ENCODE measurements at regions not wholly inside any gene's neighbourhood (a gene's known extent, or its start where the extent isn't known, plus 50 kb on each side); places are given as distances from the start of the nearest gene placed in this dataset.

DNA sequence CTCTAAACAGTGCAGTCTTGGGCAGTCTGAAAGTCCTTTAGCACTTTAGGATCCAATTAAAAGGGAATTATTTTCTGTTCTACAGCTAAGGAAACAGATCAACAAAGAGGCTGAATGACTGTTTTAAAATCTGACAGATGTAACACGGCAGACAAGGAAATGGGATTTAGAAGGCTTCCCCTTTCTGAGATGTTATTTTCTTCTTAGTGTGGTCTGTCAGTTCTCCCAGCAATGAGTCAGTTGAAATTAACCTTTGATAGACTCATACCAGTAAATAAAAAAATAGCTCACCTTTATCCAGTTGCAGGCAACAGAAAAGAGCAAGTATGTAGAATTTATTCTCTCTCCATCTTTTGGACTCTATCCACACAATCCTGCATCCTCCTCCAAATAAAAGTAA is 98.1 kb downstream of the NEDD1 start:
- H3K27me3 ChIP-seq (ENCODE audit: control insufficient read depth, insufficient read depth, low read length): no peaks in the 10 kb centered on the region
- no peak overlapping the region for H3K4me3 ChIP-seq (ENCODE audit: low read depth, low read length)
- no peaks in the 10 kb centered on the region for H3K9me3 ChIP-seq (ENCODE audit: control insufficient read depth, insufficient read depth, low read length)
- no peak overlapping the region for H3K27ac ChIP-seq (ENCODE audit: low read depth, low read length)
- H3K4me1 ChIP-seq (ENCODE audit: control insufficient read depth, insufficient read depth, low read length): no peaks in the 10 kb centered on the region
- DNase-seq (ENCODE audit: low read depth in 4 of 6, low spot score in 6 of 6): no peak
- WGBS (ENCODE audit: insufficient coverage): no CpG with 5 or more reads among the region's 1 CpG
- H3K36me3 ChIP-seq (ENCODE audit: control insufficient read depth, insufficient read depth, low read length): no peaks in the 10 kb centered on the region

DNA sequence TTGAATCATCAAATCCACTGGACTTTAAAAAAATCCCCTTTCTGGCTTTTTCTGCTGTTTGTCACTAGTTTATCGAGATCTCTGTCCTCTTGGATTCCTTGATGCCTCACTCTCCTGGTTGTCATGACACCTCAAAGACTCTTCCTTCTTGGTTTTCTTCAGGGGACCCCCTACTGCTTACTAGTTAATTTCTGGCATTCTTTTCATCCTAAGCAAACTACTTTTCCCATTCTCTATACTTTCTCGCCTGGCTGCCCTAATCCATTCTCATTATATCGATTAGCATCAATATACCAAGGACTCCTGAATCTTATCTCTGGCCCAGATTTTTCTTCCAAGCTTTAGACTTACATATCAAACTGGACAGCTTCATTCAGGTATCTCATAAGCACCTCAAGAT is 98.6 kb downstream of the NEDD1 start:
- H3K4me3 ChIP-seq (ENCODE audit: low read depth, low read length): no peak overlapping the region
- H3K36me3 ChIP-seq (ENCODE audit: control insufficient read depth, insufficient read depth, low read length): no peaks in the 10 kb centered on the region
- no peaks in the 10 kb centered on the region for H3K4me1 ChIP-seq (ENCODE audit: control insufficient read depth, insufficient read depth, low read length)
- no peak overlapping the region for H3K27ac ChIP-seq (ENCODE audit: low read depth, low read length)
- WGBS (ENCODE audit: insufficient coverage): 75% methylated on average over 3 of the region's 3 CpGs
- no peaks in the 10 kb centered on the region for H3K9me3 ChIP-seq (ENCODE audit: control insufficient read depth, insufficient read depth, low read length)
- no peak for DNase-seq (ENCODE audit: low read depth in 4 of 6, low spot score in 6 of 6)
- no peaks in the 10 kb centered on the region for H3K27me3 ChIP-seq (ENCODE audit: control insufficient read depth, insufficient read depth, low read length)

DNA sequence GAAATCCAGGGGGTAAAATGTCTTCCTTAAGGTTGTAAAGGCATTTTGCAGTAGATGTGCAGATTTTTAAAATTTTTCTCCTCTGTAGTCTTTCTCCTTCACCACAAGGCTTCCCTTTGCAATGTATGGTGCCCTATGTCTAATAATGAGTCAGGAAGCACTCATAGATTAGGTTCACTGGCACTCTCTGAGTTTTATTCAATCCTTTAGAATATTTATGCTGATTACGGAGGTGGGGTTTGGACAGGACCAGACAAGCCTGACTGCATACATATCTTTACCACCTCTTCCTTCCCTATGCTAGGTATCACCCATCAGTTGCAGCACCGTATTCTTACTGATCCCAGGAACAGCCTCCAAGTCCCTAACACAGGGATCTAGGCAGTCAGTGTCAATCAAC is 99.5 kb downstream of the NEDD1 start:
- Histone ChIP-seq H3K4me1 (ENCODE audit: control insufficient read depth, insufficient read depth, low read length) (no peaks in the 10 kb centered on the region), H3K36me3 (ENCODE audit: control insufficient read depth, insufficient read depth, low read length) (no peaks in the 10 kb centered on the region), H3K27me3 (ENCODE audit: control insufficient read depth, insufficient read depth, low read length) (no peaks in the 10 kb centered on the region), H3K27ac (ENCODE audit: low read depth, low read length) (no peak overlapping the region), H3K4me3 (ENCODE audit: low read depth, low read length) (no peak overlapping the region), H3K9me3 (ENCODE audit: control insufficient read depth, insufficient read depth, low read length) (no peaks in the 10 kb centered on the region)
- no peak for DNase-seq (ENCODE audit: low read depth in 4 of 6, low spot score in 6 of 6)
- 100% methylated on average over 1 of the region's 2 CpGs for WGBS (ENCODE audit: insufficient coverage)

DNA sequence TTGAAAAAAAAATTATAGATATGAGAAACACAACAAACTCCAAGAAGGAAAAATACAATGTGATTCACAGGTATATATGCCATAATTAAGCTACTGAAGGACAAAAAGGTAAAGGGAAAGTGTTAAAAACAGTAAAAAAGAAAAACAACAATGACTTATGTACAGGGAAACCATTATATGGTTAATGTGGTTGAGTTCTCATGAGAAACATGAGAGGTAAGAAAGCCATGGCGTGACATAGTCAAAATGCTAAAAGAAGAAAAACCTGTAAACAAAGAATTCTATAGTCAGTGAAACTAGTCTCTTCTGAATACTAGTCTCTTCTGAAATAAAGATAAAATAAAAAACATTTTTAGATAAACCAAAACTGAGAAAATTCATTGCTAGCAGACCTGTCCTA is 109.1 kb downstream of the NEDD1 start:
- no peak overlapping the region for H3K4me3 ChIP-seq (ENCODE audit: low read depth, low read length)
- no CpG with 5 or more reads among the region's 1 CpG for WGBS (ENCODE audit: insufficient coverage)
- no peaks in the 10 kb centered on the region for H3K36me3 ChIP-seq (ENCODE audit: control insufficient read depth, insufficient read depth, low read length)
- no peak for DNase-seq (ENCODE audit: low read depth in 4 of 6, low spot score in 6 of 6)
- no peaks in the 10 kb centered on the region for H3K27me3 ChIP-seq (ENCODE audit: control insufficient read depth, insufficient read depth, low read length)
- H3K9me3 ChIP-seq (ENCODE audit: control insufficient read depth, insufficient read depth, low read length): peaks cover 1% of the 10 kb centered on the region
- no peaks in the 10 kb centered on the region for H3K4me1 ChIP-seq (ENCODE audit: control insufficient read depth, insufficient read depth, low read length)
- H3K27ac ChIP-seq (ENCODE audit: low read depth, low read length): no peak overlapping the region

DNA sequence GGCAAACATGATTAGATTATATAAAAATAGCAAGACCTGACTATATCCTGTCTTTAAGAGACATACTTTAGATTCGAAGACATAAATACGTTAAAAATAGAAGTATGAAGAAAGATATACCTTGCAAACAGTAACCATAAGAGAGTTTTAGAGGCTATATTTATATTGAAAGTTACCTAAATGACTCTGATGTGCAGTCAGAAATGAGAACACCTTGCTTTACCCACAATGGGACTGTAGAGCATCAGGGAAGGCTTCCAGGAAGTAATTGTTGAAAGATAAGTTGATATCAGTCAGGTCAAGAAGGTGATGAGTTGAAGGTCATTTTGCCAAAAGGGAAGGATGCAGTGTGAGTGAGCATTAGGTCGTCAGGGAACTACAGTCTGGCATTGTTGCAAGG is 110.2 kb downstream of the NEDD1 start:
- DNase-seq (ENCODE audit: low read depth in 4 of 6, low spot score in 6 of 6): no peak
- H3K27ac ChIP-seq (ENCODE audit: low read depth, low read length): no peak overlapping the region
- no peaks in the 10 kb centered on the region for H3K27me3 ChIP-seq (ENCODE audit: control insufficient read depth, insufficient read depth, low read length)
- no peaks in the 10 kb centered on the region for H3K4me1 ChIP-seq (ENCODE audit: control insufficient read depth, insufficient read depth, low read length)
- H3K9me3 ChIP-seq (ENCODE audit: control insufficient read depth, insufficient read depth, low read length): peaks cover 1% of the 10 kb centered on the region
- 73% methylated on average over 1 of the region's 3 CpGs for WGBS (ENCODE audit: insufficient coverage)
- no peak overlapping the region for H3K4me3 ChIP-seq (ENCODE audit: low read depth, low read length)
- H3K36me3 ChIP-seq (ENCODE audit: control insufficient read depth, insufficient read depth, low read length): no peaks in the 10 kb centered on the region

DNA sequence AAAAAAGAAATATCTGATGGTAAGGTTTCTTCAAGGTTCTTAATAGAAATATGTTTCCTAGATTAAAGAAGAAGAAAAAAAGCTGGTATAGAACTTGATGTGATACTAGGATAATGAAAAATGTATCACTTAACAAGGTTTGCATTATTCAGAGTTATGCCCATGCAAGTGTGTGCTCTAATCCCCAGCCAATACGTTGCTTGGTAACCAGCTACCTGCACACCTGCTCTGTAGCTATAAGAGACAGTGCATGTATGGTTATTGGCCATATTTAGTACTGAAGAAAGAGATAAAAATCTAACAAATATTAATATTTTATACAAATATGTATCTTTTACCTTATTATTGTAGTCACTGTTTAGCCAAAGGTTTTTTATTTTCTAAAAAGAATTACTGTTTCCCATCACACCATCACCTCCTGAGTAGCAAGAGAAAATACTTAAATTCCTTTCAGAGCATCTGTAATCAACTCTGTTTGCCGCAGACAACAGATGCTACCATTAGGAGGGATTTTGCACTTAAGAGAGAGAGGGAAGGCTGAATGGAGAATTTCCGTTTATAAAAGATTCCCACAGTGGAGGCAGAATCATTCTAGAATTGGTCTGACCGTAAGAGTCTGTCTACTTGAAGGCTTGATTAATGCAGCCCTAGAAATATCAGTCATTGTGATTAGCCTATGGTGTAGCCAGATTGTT is 115.6 kb downstream of the NEDD1 start:
- Histone ChIP-seq H3K36me3 (ENCODE audit: control insufficient read depth, insufficient read depth, low read length) (no peaks in the 10 kb centered on the region), H3K27ac (ENCODE audit: low read depth, low read length) (no peak overlapping the region), H3K27me3 (ENCODE audit: control insufficient read depth, insufficient read depth, low read length) (no peaks in the 10 kb centered on the region), H3K4me1 (ENCODE audit: control insufficient read depth, insufficient read depth, low read length) (no peaks in the 10 kb centered on the region), H3K4me3 (ENCODE audit: low read depth, low read length) (no peak overlapping the region), H3K9me3 (ENCODE audit: control insufficient read depth, insufficient read depth, low read length) (no peaks in the 10 kb centered on the region)
- 71% methylated on average over 2 of the region's 4 CpGs for WGBS (ENCODE audit: insufficient coverage)
- peak in 2 of 6 donors; percentile 20 to 90 for DNase-seq (ENCODE audit: low read depth in 4 of 6, low spot score in 6 of 6)

DNA sequence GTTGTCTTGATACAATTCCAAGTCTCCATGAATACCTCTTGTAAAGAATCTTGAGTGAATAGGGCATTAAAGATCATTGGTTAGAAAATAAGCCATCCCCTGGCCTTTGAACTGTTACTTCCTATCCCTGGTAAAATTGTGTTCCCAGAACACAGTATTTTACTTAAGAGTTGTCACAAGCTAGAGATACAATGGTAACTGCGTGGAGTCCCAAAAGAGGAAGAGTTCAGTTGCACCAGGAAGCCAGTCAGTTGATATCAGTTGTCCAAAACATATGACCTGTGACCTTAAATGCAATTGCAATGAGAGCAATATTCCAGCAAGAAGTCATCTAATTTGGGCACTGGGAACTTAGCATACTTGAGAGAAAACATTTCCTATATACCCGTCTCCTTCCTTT is 117.3 kb downstream of the NEDD1 start:
- DNase-seq (ENCODE audit: low read depth in 4 of 6, low spot score in 6 of 6): no peak
- Histone ChIP-seq H3K27ac (ENCODE audit: low read depth, low read length) (no peak overlapping the region), H3K36me3 (ENCODE audit: control insufficient read depth, insufficient read depth, low read length) (no peaks in the 10 kb centered on the region), H3K27me3 (ENCODE audit: control insufficient read depth, insufficient read depth, low read length) (no peaks in the 10 kb centered on the region), H3K9me3 (ENCODE audit: control insufficient read depth, insufficient read depth, low read length) (no peaks in the 10 kb centered on the region), H3K4me3 (ENCODE audit: low read depth, low read length) (no peak overlapping the region), H3K4me1 (ENCODE audit: control insufficient read depth, insufficient read depth, low read length) (no peaks in the 10 kb centered on the region)
- 85% methylated on average over 1 of the region's 2 CpGs for WGBS (ENCODE audit: insufficient coverage)

DNA sequence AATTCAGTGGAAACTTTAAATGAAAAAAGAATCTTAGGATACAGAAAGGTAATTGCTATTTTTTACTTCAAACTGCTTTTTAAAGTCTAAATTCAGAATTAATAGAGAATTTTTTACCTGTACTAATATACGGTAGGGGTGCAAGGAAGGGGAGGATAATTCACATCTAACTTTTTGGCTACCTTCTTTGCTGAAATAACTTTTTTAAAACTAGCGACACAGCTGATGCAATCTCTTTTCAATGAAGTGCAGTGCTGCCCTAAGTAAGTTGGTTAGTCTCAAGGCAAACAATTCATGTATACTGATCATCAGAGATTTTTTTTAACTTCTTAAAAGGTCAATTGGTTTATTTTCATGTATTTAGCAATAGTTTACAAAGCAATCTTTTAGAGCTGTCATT is 119.8 kb downstream of the NEDD1 start:
- H3K9me3 ChIP-seq (ENCODE audit: control insufficient read depth, insufficient read depth, low read length): no peaks in the 10 kb centered on the region
- no peak overlapping the region for H3K27ac ChIP-seq (ENCODE audit: low read depth, low read length)
- H3K4me1 ChIP-seq (ENCODE audit: control insufficient read depth, insufficient read depth, low read length): no peaks in the 10 kb centered on the region
- H3K27me3 ChIP-seq (ENCODE audit: control insufficient read depth, insufficient read depth, low read length): no peaks in the 10 kb centered on the region
- H3K36me3 ChIP-seq (ENCODE audit: control insufficient read depth, insufficient read depth, low read length): no peaks in the 10 kb centered on the region
- no CpG with 5 or more reads among the region's 2 CpGs for whole genome bisulfite sequencing (ENCODE audit: insufficient coverage)
- no peak for DNase-seq (ENCODE audit: low read depth in 4 of 6, low spot score in 6 of 6)
- no peak overlapping the region for H3K4me3 ChIP-seq (ENCODE audit: low read depth, low read length)

DNA sequence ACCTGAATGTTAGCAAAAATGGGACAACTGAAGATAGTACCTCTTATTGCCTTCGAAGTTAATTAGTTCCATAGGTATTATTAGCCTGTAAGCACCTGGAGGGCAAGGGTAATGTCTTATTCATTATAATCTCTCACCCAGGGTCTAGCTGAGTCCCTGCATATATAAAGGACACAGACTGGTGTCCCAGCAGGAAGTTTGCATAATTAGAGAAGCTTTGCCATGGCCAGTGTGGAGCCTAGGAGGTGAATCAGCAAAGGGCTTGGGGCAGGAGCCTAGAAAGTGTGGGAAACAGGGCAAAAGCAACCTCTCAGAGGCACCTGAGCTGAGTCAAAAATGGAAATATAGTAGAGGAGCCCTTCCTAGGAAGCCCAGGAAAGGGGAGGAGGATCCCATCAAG is 120.4 kb downstream of the NEDD1 start:
- no CpG with 5 or more reads among the region's 1 CpG for WGBS (ENCODE audit: insufficient coverage)
- peak in 1 of 6 donors; percentile 37 for DNase-seq (ENCODE audit: low read depth in 4 of 6, low spot score in 6 of 6)
- no peak overlapping the region for H3K27ac ChIP-seq (ENCODE audit: low read depth, low read length)

DNA sequence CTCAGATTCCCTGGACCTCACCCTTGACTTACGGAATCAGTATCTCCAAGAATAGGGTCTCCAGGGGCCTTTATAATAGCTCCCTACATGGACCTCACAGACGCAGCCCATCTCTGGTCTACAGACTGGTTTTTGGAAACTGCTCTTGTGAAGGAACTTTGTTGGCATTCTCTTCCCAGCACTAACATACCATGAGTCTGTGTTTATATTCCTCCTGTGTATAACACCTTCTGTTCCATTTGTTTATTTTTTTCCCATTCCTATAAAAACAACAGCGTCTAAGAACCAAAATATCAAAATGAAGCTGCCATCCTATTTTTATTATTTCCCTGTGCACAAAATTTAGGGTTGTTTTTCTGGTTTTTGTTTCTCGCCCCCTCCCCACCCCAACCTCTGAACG is 131.1 kb downstream of the NEDD1 start:
- DNase-seq (ENCODE audit: low read depth in 4 of 6, low spot score in 6 of 6): peak in 1 of 6 donors; percentile 71
- Histone ChIP-seq H3K27ac (ENCODE audit: low read depth, low read length) (no peak overlapping the region), H3K9me3 (ENCODE audit: control insufficient read depth, insufficient read depth, low read length) (no peaks in the 10 kb centered on the region), H3K27me3 (ENCODE audit: control insufficient read depth, insufficient read depth, low read length) (no peaks in the 10 kb centered on the region), H3K36me3 (ENCODE audit: control insufficient read depth, insufficient read depth, low read length) (no peaks in the 10 kb centered on the region), H3K4me3 (ENCODE audit: low read depth, low read length) (no peak overlapping the region), H3K4me1 (ENCODE audit: control insufficient read depth, insufficient read depth, low read length) (no peaks in the 10 kb centered on the region)
- 0% methylated on average over 1 of the region's 5 CpGs for WGBS (ENCODE audit: insufficient coverage)

More for the DNA sequence above, 120.4 kb downstream of the NEDD1 start:
- no peaks in the 10 kb centered on the region for H3K27me3 ChIP-seq (ENCODE audit: control insufficient read depth, insufficient read depth, low read length)
- H3K9me3 ChIP-seq (ENCODE audit: control insufficient read depth, insufficient read depth, low read length): no peaks in the 10 kb centered on the region
- H3K4me1 ChIP-seq (ENCODE audit: control insufficient read depth, insufficient read depth, low read length): no peaks in the 10 kb centered on the region
- no peak overlapping the region for H3K4me3 ChIP-seq (ENCODE audit: low read depth, low read length)
- H3K36me3 ChIP-seq (ENCODE audit: control insufficient read depth, insufficient read depth, low read length): no peaks in the 10 kb centered on the region
